Fibroblast of mammary gland (primary cell): ENCODE measurements at regions not wholly inside any gene's neighbourhood (a gene's known extent, or its start where the extent isn't known, plus 50 kb on each side); places are given as distances from the start of the nearest gene placed in this dataset.

Experiments
- DNase-seq: peaks from one replicate; pipeline ENCODE4 v3.0.0-alpha.2; 2010; ENCODE audit warnings: low read depth
- H3K4me3 ChIP-seq: 2 replicates; pipeline ENCODE4 v1.5.1; 2011; ENCODE audit warnings: low read depth, mild to moderate bottlenecking, low read length, moderate library complexity; ENCODE audit not compliant: control insufficient read depth
- CTCF ChIP-seq: conservative IDR thresholded peaks from 2 replicates; pipeline ENCODE4 v1.5.1; 2011; ENCODE audit warnings: low read depth, low read length, inconsistent platforms; ENCODE audit not compliant: control insufficient read depth, insufficient read depth

DNA sequence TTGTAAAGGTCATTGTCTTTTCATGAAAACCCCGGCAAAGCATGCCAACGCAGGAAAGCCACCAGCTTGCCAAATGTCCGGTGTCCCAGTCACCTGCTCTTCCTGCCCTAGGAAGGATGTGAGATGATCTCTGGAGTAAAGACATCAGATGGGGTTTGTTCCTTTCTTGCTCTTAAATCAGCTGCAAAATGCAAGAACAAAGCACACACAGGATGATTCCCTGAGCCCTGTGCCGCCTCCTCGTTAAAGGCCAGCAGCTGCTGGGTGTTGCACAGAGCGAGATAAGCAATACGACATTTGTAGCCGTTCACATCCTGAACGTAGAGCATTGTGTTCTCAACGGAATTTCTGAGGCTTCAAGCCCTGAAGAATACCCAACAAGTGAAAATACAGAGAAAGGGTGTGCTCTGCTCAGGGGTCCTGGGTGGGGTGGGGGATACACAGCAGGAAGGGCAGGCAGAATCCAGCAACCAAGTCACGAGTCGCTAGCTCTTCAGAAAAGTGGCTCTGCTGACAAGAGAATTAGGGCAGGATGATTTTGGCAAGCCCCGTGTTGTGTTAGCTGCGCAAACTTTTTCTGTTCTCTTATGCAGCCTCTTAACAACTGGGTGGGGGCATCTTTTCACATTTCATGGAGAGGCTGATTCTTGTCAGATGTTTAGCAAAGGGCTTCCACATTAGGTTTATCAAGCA is 229.2 kb upstream of the MAP3K1 start:
- no peak for DNase-seq
- no peak overlapping the region for H3K4me3 ChIP-seq
- no peak for TF ChIP-seq CTCF

DNA sequence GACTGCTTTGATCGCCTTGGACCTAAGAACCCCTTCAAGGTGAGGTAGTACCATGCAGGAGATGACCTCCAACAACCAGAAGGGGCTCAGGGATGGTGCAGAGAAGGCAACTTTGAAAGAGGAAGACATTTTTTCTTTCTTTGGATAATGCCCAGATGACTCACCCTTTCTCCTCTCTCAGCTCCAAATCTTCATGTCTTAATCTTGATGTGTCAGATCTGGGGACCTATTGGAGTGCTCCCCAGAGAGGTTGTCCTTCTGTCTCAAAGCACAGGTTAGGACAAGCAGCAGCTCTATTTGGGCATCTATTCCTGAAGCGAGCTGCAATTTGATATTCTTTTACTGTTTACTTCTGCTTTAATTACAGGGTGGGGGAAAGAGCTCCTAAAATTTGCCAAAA is 229.9 kb upstream of the MAP3K1 start:
- peak; percentile 30 for DNase-seq
- H3K4me3 ChIP-seq = no peak overlapping the region
- TF ChIP-seq CTCF = no peak

DNA sequence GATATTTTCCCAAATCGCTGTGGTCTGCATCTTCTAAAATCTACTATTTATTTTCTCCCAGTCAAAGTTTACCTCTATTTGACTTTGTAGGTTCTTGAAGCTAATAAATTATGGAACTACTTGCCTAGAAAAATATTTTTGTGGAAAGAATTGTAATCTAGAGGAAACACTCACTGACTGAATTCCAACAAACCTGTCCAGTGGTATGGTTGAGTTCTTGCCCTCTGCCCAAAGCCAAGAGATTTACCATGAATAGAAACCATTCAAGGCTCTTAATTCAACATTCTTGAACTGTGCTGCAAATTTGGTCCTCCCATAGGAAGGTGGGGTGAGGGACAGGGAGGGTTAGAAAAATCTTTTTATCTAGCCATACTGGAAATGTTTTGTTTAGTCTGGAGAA is 233.9 kb upstream of the MAP3K1 start:
- H3K4me3 ChIP-seq = no peak overlapping the region
- no peak for TF ChIP-seq CTCF
- no peak for DNase-seq

GRCh38 chr5:56580864-56581263 is 234.5 kb upstream of the MAP3K1 start:
- DNase-seq = no peak
- no peak overlapping the region for H3K4me3 ChIP-seq
- TF ChIP-seq CTCF = no peak

DNA sequence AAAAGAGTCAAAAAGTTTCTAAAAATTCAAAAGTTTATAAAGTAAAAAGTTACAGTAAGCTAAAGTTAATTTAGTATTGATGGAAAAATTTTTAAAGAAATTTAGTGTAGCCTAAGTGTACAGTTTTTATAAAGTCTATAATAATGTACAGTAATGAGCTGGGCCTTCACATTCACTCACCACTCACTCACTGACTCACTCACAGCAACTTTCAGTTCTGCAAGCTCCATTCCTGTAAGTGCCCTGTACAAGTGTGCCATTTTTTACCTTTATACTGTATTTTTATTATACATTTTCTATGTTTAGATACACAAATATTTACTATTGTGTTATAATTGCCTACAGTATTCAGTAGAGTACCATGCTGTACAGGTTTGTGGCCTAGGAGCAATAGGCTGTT is 239.5 kb upstream of the MAP3K1 start:
- H3K4me3 ChIP-seq = no peak overlapping the region
- TF ChIP-seq CTCF = no peak
- DNase-seq = no peak

- DNase-seq = no peak
- TF ChIP-seq CTCF = no peak
- no peak overlapping the region for H3K4me3 ChIP-seq
Observed at GRCh38 chr5:56574778-56575177, 240.6 kb upstream of the MAP3K1 start.

DNA sequence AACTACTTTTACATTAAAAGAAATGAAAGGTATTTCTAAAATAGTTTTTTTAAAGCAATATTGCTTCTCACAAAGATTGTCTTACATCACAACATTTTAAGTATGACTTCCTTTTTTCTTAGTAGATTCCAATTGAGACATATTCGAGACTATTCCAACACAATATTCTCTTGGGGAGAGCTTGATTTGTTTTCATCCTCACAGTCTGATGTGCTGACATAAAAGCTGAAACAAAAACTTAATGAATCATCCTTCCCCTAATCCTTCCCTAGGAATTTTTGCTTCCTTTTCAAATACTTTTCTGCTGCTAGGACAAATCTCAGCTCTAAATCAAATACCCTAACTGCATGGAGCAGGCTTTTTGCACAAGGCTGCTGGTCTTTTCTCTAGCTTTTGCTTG is 245.8 kb upstream of the MAP3K1 start:
- H3K4me3 ChIP-seq = no peak overlapping the region
- DNase-seq = peak; percentile 61
- TF ChIP-seq CTCF = no peak
